Stomach (tissue), 8 donors: ENCODE measurements at regions not wholly inside any gene's neighbourhood (a gene's known extent, or its start where the extent isn't known, plus 50 kb on each side); places are given as distances from the start of the nearest gene placed in this dataset.
"Not testable (repeated sequence)": the region's sequence is repeated elsewhere in the genome, so short reads cannot be mapped to it uniquely, and the experiment has no call there.

Source experiments
- DNase-seq, 2 donors: peaks; one replicate each; pipeline versions ENCODE4 v3.0.0 to v3.0.0-alpha.2; 2013 to 2019
- H3K27ac ChIP-seq, 5 donors: fragments of 200-600 bp in 4 of 5; sonication (generic) in 4 of 5; one replicate each; pipeline ENCODE4 v1.5.1; 2013 to 2019; ENCODE audit warnings: mild to moderate bottlenecking in 1 of 5, moderate library complexity in 1 of 5
- H3K27me3 ChIP-seq, 3 donors: fragments of 200-600 bp; sonication (generic); one replicate each; pipeline ENCODE4 v1.5.1; 2017 to 2019; ENCODE audit warnings: mixed run types in 1 of 3
- H3K36me3 ChIP-seq, 4 donors: fragments of 200-600 bp; sonication (generic); 1 replicate in 3 of 4; 2 replicates in 1 of 4; pipeline ENCODE4 v1.5.1; 2016 to 2019
- H3K4me1 ChIP-seq, 4 donors: fragments of 200-600 bp; sonication (generic); one replicate each; pipeline ENCODE4 v1.5.1; 2016 to 2019
- H3K4me3 ChIP-seq, 4 donors: fragments of 200-600 bp; sonication (generic) in 3 of 4; one replicate each; pipeline ENCODE4 v1.5.1; 2016 to 2019; ENCODE audit warnings: mild to moderate bottlenecking in 1 of 4
- H3K9me3 ChIP-seq, 4 donors: fragments of 200-600 bp; sonication (generic); one replicate each; pipeline ENCODE4 v1.5.1; 2016 to 2019
- CTCF ChIP-seq, 7 experiments: fragments of 450-650 bp in 4 of 7; fragments of 200-600 bp in 3 of 7; sonication (generic) in 3 of 7; IDR thresholded peaks; one replicate each; pipeline ENCODE4 v1.5.1; 2016 to 2019; ENCODE audit warnings: antibody characterized with exemption in 7 of 7, control low read depth in 2 of 7, mild to moderate bottlenecking in 1 of 7
- EP300 ChIP-seq: sonication (generic); formaldehyde crosslinking; IDR thresholded peaks from one replicate; pipeline ENCODE4 v1.6.1; 2017; ENCODE audit warnings: antibody characterized with exemption
- POLR2A ChIP-seq, 4 donors: fragments of 450-650 bp; IDR thresholded peaks; one replicate each; pipeline ENCODE4 v1.6.1; 2016; ENCODE audit warnings: antibody characterized with exemption in 4 of 4, control low read depth in 2 of 4, mild to moderate bottlenecking in 1 of 4, moderate library complexity in 1 of 4
- POLR2AphosphoS5 ChIP-seq, 3 donors: sonication (generic); formaldehyde crosslinking; IDR thresholded peaks; one replicate each; pipeline ENCODE4 v1.6.1; 2016; ENCODE audit warnings: antibody characterized with exemption in 3 of 3
- WGBS, 5 donors: extraction: QIAGEN DNeasy Blood & Tissue Kit in 3 of 5; methylation state at CpG; one replicate each; pipeline versions ENCODE4 v1.1.5 to v1.1.7; 2013 to 2018; 5-methylcytosine and 5-hydroxymethylcytosine counted together
- intact Hi-C: fragments of 100-400 bp; cut with DNase I; formaldehyde crosslinking; loops from one replicate; pipeline ENCODE4 v1.15.1; 2023; ENCODE audit warnings: low total_unique reads
- donor health status: healthy with polysubstance abuse.
- donor health status: Bipolar disorder and iron deficiency.
- donor health status: healthy.

- TF ChIP-seq POLR2AphosphoS5 (IDR thresholded peaks at IDR 0.05) (no peak), POLR2A (IDR thresholded peaks at IDR 0.05) (no peak), CTCF (IDR thresholded peaks at IDR 0.05) (no peak), EP300 (no peak)
- 89 to 94% (median 92%) methylated on average over 4 of the region's 4 CpGs for WGBS, 5 donors
- H3K27me3 ChIP-seq = no peaks in the 10 kb centered on the region
- peaks cover 0 to 9% (median 5%) of the 10 kb centered on the region in 4 donors for H3K9me3 ChIP-seq
- no peak overlapping the region for H3K27ac ChIP-seq
- intact Hi-C loops = no loop called here
- no peaks in the 10 kb centered on the region for H3K4me1 ChIP-seq
- H3K4me3 ChIP-seq = no peak overlapping the region
- no peak for DNase-seq
- no peaks in the 10 kb centered on the region for H3K36me3 ChIP-seq
Measured at GRCh38 chr14:28301179-28301578, 465.4 kb upstream of the FOXG1 start.

GRCh38 chr14:28303248-28303647 lies 463.3 kb upstream of the FOXG1 start:
- 29 to 57% (median 35%) methylated on average over 1 of the region's 1 CpG for WGBS, 5 donors
- no peaks in the 10 kb centered on the region for H3K27me3 ChIP-seq
- DNase-seq = no peak
- no peaks in the 10 kb centered on the region for H3K4me1 ChIP-seq
- no peak overlapping the region for H3K4me3 ChIP-seq
- peaks cover 0 to 9% (median 5%) of the 10 kb centered on the region in 4 donors for H3K9me3 ChIP-seq
- H3K36me3 ChIP-seq = no peaks in the 10 kb centered on the region
- TF ChIP-seq POLR2A (IDR thresholded peaks at IDR 0.05) = no peak
- TF ChIP-seq CTCF (IDR thresholded peaks at IDR 0.05) = no peak
- no peak for TF ChIP-seq EP300
- no peak for TF ChIP-seq POLR2AphosphoS5 (IDR thresholded peaks at IDR 0.05)
- intact Hi-C loops = no loop called here
- H3K27ac ChIP-seq = no peak overlapping the region

DNA sequence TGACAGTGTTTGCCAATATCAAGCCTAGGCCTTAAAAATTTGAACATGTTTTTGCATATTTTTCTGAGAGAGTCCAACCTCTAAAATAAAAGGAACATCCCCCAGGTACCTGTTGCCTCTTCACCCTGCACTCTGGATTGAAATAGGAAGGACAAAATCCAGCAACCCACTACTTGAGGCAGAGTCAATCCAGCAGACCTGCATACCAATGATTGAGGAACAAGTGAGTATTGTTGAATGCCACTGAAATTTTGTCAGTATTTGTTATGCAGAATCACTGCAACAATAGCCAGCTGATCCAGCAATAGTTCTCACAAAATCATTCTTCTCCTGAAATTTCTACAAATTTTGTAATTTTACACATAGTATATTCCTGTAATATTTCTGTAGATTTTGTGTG lies 460.6 kb upstream of the FOXG1 start:
- Histone ChIP-seq H3K27me3 (no peaks in the 10 kb centered on the region), H3K4me3 (no peak overlapping the region), H3K4me1 (no peaks in the 10 kb centered on the region), H3K9me3 (peaks cover 0 to 5% (median 1%) of the 10 kb centered on the region in 4 donors), H3K36me3 (no peaks in the 10 kb centered on the region), H3K27ac (no peak overlapping the region)
- intact Hi-C loops = no loop called here
- DNase-seq = no peak
- TF ChIP-seq CTCF (IDR thresholded peaks at IDR 0.05) (no peak), POLR2A (IDR thresholded peaks at IDR 0.05) (no peak), EP300 (no peak), POLR2AphosphoS5 (IDR thresholded peaks at IDR 0.05) (no peak)

DNA sequence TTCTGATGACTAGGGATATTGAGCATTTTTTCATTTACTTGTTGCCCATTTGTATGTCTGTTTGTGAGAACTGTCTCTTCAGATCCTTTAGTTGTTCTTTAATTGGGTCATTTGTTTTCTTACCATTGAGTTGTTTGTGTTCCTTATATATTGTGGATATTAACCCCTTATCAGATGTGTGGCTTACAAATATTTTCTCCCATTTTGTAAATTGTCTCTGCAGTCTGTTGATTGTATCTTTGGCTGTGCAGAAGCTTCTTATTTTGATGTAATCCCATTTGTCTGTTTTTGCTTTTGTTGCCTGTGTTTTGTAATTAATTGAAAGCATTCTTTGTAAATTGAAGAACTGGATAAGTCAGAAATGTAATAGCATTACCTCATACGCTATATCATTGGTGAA lies 459.1 kb upstream of the FOXG1 start:
- DNase-seq = no peak
- 68 to 80% (median 76%) methylated on average over 1 of the region's 1 CpG for WGBS, 5 donors
- TF ChIP-seq CTCF (IDR thresholded peaks at IDR 0.05) (no peak), POLR2A (IDR thresholded peaks at IDR 0.05) (no peak), EP300 (no peak), POLR2AphosphoS5 (IDR thresholded peaks at IDR 0.05) (no peak)
- H3K9me3 ChIP-seq = no peaks in the 10 kb centered on the region
- H3K36me3 ChIP-seq = no peaks in the 10 kb centered on the region
- H3K27me3 ChIP-seq = no peaks in the 10 kb centered on the region
- no peaks in the 10 kb centered on the region for H3K4me1 ChIP-seq
- no peak overlapping the region for H3K4me3 ChIP-seq
- H3K27ac ChIP-seq = no peak overlapping the region
- intact Hi-C loops = no loop called here

GRCh38 chr14:28308734-28309133 lies 457.9 kb upstream of the FOXG1 start:
- WGBS, 5 donors = 51 to 72% (median 66%) methylated on average over 2 of the region's 2 CpGs
- TF ChIP-seq EP300 (no peak), CTCF (IDR thresholded peaks at IDR 0.05) (no peak), POLR2AphosphoS5 (IDR thresholded peaks at IDR 0.05) (no peak), POLR2A (IDR thresholded peaks at IDR 0.05) (no peak)
- Histone ChIP-seq H3K9me3 (no peaks in the 10 kb centered on the region), H3K4me3 (no peak overlapping the region), H3K27ac (no peak overlapping the region), H3K27me3 (no peaks in the 10 kb centered on the region), H3K4me1 (no peaks in the 10 kb centered on the region), H3K36me3 (no peaks in the 10 kb centered on the region)
- intact Hi-C loops = no loop called here
- DNase-seq = no peak

DNA sequence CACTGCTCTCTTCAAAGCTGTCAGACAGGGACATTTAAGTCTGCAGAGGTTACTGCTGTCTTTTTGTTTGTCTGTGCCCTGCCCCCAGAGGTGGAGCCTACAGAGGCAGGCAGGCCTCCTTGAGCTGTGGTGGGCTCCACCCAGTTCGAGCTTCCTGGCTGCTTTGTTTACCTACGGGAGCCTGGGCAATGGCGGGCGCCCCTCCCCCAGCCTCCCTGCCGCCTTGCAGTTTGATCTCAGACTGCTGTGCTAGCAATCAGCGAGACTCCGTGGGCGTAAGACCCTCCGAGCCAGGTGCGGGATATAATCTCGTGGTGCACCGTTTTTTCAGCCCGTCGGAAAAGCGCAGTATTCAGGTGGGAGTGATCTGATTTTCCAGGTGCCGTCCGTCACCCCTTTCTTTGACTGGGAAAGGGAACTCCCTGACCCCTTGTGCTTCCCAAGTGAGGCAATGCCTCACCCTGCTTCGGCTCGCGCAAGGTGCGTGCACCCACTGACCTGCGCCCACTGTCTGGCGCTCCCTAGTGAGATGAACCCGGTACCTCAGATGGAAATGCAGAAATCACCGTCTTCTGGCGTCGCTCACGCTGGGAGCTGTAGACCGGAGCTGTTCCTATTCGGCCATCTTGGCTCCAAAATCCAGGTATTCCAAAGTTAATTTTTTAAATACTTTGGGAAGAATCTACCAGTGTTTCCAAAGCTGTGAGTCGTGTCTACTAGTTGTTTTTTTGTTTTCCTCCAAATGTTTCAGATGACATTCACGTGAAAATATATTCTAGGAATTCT lies 448.5 kb upstream of the FOXG1 start:
- intact Hi-C loops, H3K36me3 ChIP-seq, H3K4me1 ChIP-seq, H3K4me3 ChIP-seq, H3K9me3 ChIP-seq, H3K27ac ChIP-seq, H3K27me3 ChIP-seq, DNase-seq: not testable (repeated sequence)
- WGBS, 5 donors = 86 to 97% (median 94%) methylated on average over 26 to 32 of the region's 32 CpGs
